ENCODE measurements at regions not wholly inside any gene's neighbourhood (a gene's known extent, or its start where the extent isn't known, plus 50 kb on each side); places are given as distances from the start of the nearest gene placed in this dataset.

DNA sequence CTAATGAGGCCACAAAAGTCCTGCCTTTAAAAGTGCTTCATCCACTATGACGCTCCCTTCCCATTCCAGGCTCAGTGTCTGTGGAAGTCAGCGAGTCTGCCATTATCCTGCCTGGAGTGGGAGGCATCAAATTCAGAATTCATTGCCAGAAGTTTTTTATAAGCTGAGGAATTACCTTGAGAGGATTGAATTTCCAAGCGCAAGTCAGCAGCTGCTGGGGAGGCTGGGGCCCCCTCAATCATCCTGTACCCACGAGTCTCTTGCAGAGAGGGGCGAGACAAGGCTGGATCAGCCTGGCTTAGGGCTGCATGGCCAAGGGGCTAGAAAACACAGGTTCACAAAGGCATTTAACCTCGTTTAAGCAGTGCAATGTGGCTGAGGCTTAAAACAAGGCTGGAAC is 170.5 kb upstream of the NOCT start:
- TF ChIP-seq, protein P1, sequence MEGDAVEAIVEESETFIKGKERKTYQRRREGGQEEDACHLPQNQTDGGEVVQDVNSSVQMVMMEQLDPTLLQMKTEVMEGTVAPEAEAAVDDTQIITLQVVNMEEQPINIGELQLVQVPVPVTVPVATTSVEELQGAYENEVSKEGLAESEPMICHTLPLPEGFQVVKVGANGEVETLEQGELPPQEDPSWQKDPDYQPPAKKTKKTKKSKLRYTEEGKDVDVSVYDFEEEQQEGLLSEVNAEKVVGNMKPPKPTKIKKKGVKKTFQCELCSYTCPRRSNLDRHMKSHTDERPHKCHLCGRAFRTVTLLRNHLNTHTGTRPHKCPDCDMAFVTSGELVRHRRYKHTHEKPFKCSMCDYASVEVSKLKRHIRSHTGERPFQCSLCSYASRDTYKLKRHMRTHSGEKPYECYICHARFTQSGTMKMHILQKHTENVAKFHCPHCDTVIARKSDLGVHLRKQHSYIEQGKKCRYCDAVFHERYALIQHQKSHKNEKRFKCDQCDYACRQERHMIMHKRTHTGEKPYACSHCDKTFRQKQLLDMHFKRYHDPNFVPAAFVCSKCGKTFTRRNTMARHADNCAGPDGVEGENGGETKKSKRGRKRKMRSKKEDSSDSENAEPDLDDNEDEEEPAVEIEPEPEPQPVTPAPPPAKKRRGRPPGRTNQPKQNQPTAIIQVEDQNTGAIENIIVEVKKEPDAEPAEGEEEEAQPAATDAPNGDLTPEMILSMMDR (IDR thresholded peaks at IDR 0.05; ENCODE audit: control insufficient read depth, insufficient read depth, low read depth, low read length, missing control alignments), result no peak
- H3K4me3 ChIP-seq (ENCODE audit: control insufficient read depth, low read depth, low read length), result no peak overlapping the region
- DNase-seq (ENCODE audit: low read depth), result no peak

DNA sequence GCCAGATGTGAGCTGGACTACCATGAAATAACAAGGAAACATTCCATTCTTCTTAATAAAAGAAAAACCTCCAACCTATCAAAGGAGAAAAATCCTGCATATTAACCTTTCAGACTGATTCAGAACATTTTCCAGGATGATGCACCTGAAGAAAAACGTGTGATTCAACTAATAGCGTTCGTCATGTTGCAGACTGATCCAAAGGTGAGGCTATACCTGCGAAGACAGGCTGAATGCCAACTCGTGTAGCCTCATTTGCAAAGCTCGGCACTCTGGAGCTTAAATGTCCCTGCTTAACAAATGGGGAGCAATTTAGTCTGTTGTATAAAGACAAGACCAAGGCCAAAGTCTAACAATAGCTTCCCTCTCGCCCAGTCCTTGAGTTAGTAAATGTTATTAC is 172.0 kb upstream of the NOCT start:
- H3K4me3 ChIP-seq (ENCODE audit: control insufficient read depth, low read depth, low read length), result no peak overlapping the region
- DNase-seq (ENCODE audit: low read depth), result no peak
- TF ChIP-seq, protein P1 (IDR thresholded peaks at IDR 0.05; ENCODE audit: control insufficient read depth, insufficient read depth, low read depth, low read length, missing control alignments), result no peak

DNA sequence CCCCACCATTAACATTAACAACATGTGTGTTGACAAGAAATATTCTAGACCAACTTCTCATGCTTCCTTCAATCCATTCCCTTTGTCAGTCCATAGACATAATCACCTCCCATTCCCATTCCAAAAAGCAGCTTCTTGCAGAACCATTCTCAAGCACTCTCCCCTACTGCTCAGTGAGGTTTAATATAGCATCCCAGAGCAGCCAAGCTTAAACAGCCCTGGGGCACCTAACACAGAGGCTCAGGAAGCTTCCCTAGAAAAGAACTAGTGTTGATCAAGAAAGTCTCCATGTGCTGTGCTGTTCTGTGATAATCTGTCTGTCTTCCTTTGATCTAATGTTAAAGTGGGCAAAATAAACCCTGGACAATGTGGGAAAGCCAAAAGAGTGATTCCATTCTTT is 174.2 kb upstream of the NOCT start:
- no peak overlapping the region for H3K4me3 ChIP-seq (ENCODE audit: control insufficient read depth, low read depth, low read length)
- TF ChIP-seq, protein P1 (IDR thresholded peaks at IDR 0.05; ENCODE audit: control insufficient read depth, insufficient read depth, low read depth, low read length, missing control alignments), result no peak
- no peak for DNase-seq (ENCODE audit: low read depth)

DNA sequence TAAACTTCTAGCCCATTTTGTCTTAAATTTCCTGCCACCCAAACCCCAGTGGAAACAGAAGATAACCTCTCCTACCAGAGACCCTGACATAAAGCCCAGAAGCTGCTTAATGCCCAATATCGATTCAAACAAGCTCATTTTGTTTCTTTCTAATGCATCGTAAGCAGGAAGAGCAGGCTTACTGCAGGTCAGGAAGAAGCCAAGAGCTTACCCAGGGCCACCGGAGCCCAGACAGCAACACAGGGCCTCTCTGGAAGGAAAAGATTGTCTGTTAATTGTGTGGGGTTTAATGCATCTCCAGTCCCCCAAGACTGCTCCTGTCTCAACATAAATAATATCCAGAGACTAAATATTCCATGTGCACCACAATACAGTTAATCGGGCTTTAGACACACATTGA is 177.3 kb upstream of the NOCT start:
- no peak for DNase-seq (ENCODE audit: low read depth)
- TF ChIP-seq, protein P1 (IDR thresholded peaks at IDR 0.05; ENCODE audit: control insufficient read depth, insufficient read depth, low read depth, low read length, missing control alignments), result no peak
- no peak overlapping the region for H3K4me3 ChIP-seq (ENCODE audit: control insufficient read depth, low read depth, low read length)

DNA sequence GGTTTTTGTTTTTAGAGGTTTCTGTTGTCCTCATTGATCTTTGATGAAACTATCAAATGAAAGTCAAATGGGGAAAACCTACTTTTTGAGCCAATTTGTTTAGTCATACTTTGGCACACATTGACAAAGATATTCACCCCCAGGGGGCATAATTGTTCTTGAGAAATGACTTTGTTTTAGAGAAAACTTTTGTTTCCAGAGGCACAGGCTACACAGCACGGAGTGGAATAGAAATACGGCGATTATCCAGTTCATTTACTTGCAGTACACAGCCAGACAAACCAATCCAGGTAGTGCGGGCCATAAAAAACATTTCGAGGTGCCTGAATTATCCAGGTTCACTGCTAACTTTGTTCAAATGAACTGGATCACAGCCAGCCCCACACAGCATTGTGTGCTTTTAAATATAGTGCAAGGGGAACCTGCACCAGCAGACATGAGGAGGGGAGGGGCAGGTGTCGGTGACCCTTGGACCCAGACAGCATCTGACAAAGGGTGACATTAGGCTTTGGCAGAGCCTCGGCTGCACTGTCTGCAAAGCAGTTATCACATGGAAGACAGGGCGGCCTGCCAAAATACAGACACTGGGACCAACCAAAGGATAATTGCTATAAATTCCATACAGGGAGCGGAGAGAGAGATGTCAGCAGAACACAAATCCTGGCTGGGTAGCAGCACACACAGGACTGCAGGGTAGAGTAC is 179.6 kb upstream of the NOCT start:
- no peak overlapping the region for H3K4me3 ChIP-seq (ENCODE audit: control insufficient read depth, low read depth, low read length)
- TF ChIP-seq, protein P1 (IDR thresholded peaks at IDR 0.05; ENCODE audit: control insufficient read depth, insufficient read depth, low read depth, low read length, missing control alignments), result no peak
- DNase-seq (ENCODE audit: low read depth), result no peak

DNA sequence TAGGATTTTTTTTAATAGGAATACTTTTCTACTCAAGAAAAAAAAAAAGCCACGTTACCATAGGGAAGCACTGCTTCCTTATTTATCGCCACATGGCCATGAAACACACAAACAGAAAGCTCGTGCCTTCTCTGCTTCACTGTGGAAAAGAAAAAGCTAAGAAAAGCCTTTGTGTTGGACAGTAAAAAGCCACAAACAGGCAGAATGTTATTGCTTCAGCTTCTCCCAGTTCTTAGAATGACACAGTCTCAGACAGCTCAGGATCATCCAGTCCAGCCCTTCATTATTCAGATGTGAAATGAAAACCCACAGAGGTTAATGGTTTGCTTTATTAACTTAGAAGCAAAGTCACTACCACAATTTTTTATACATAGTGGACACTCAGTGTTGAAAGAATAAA is 181.6 kb upstream of the NOCT start:
- H3K4me3 ChIP-seq (ENCODE audit: control insufficient read depth, low read depth, low read length), result no peak overlapping the region
- TF ChIP-seq, protein P1 (IDR thresholded peaks at IDR 0.05; ENCODE audit: control insufficient read depth, insufficient read depth, low read depth, low read length, missing control alignments), result no peak
- no peak for DNase-seq (ENCODE audit: low read depth)

Data from AG09309 (cell line).